ENCODE measurements at regions not wholly inside any gene's neighbourhood (a gene's known extent, or its start where the extent isn't known, plus 50 kb on each side); places are given as distances from the start of the nearest gene placed in this dataset.

GRCh38 chr1:232425421-232425820 is 204.5 kb downstream of the SIPA1L2 start:
- TF ChIP-seq CTCF (IDR thresholded peaks at IDR 0.05), result no peak
- TF ChIP-seq ZFX (IDR thresholded peaks at IDR 0.05; ENCODE audit: borderline replicate concordance), result no peak

Measured in 22Rv1 (cell line).